Stimulated activated CD4-positive, alpha-beta T cell treated with anti-CD3 and anti-CD28 coated beads, Interleukin-15, amount 100 ng/mL, for 24 hours (primary cell): ENCODE measurements at regions not wholly inside any gene's neighbourhood (a gene's known extent, or its start where the extent isn't known, plus 50 kb on each side); places are given as distances from the start of the nearest gene placed in this dataset.

Source experiments
- DNase-seq: peaks from one replicate; pipeline ENCODE4 v3.0.0-alpha.2; 2020

DNA sequence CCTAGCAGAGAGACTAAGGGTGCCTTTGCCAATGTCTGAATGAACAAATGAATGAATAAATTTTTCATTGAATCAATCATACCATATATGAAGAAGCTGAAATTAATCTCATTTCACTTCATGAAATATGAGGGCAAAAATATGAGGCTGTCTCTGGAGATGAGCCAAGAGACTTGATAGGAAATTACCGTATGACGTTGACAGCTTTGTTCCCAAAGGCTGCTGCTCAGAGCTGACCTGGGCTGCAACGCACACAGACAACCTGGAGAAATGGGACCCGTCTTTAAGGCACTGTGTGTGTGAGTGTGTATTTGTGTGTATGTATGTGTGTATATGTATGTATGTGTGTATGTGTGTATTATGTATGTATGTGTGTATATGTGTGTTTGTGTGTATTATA lies 226.1 kb downstream of the IRX2 start:
- no peak for DNase-seq

- no peak for DNase-seq
Measured at GRCh38 chr5:2524620-2525019, 226.9 kb downstream of the IRX2 start.

- no peak for DNase-seq
Measured at GRCh38 chr5:2523180-2523579, 228.3 kb downstream of the IRX2 start.

- DNase-seq = no peak
Measured at GRCh38 chr5:2522372-2522771, 229.1 kb downstream of the IRX2 start.

DNA sequence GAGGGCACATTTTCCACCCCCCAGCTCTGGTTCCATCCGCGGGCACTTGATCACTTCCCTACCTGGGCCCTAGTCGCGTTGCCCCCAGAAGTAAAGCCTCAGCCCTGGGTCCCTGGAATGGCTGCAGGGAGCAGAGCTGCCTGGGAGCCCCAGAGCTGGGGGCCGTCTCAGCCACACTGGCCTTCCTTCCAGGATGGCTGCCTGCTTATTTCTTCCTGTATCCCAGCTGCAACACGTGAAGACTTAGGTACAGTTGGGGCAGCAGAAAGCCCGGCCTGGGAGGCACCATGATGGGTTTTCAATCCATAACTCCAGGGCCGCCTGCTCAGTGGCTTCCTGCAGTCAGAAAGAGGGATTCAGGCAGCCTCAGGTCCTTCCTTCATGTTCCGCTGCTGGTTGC lies 232.3 kb downstream of the IRX2 start:
- no peak for DNase-seq

DNA sequence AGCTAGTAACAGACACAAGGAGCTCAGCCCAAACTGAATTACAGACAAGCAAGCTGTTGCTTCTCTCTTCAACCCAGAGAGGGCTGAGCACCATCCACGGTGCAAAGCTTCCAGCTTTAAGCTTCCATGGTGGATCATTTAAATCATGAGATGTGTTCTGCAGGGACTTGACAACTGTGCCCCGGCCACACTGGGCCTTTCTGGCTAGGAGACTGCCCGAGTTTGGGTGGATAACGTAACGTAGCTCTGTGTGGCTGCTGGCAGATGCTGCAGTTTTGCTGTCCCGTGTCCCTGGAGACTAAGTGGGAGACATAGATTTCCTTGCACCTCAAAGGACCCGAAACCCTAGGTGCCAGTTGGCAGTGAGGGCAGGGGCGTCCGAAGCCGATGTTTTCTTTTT lies 234.0 kb downstream of the IRX2 start:
- DNase-seq = no peak

- DNase-seq = no peak
Measured at GRCh38 chr5:2515180-2515764, 236.2 kb downstream of the IRX2 start.

DNA sequence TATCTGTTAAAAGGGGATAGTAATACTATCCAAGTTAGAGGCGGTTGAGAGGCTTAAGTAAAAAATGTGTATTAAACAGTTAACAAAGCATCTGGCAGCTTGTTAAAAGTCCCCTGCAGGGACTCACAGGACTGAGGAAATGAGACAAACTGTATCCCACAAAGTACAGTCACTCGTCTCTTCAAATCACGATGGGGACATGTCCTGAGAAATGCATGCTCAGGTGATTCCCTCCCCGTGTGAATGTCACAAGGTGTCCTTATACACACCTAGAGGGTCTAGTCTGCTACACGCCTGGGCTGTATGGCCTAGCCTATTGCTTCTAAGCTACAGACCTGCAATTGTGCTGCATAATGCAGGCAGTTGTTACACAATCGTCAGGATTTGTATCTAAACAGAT lies 237.0 kb downstream of the IRX2 start:
- no peak for DNase-seq

- DNase-seq = no peak
Measured at GRCh38 chr5:2511706-2512105, 239.8 kb downstream of the IRX2 start.

- DNase-seq = no peak
Measured at GRCh38 chr5:2511126-2511525, 240.4 kb downstream of the IRX2 start.

- DNase-seq = no peak
Measured at GRCh38 chr5:2509527-2509926, 241.9 kb downstream of the IRX2 start.

GRCh38 chr5:2508514-2508913 lies 243.0 kb downstream of the IRX2 start:
- no peak for DNase-seq

DNA sequence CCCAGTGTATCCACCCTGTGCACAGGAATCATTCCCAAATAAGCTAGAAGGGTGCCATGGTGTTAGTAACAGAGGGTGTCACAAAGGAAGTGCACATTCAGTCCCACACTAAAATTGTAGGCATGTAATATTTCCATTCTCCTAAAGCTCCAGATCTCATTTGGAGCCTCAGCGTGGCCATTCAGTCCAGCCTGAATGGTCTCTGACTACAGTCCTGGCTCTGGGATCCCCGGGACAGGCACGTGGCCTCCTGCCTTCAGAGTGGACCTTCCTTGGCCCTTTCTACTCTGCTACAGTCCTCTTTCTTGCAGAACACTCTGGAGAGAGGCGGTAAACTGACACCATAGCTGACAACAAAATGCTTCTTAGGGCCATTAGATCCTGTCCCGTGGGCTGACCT lies 243.9 kb downstream of the IRX2 start:
- DNase-seq = no peak

- no peak for DNase-seq
Measured at GRCh38 chr5:2506603-2507002, 244.9 kb downstream of the IRX2 start.

- no peak for DNase-seq
Measured at GRCh38 chr5:2505217-2505616, 246.3 kb downstream of the IRX2 start.

GRCh38 chr5:2502970-2503594 lies 248.4 kb downstream of the IRX2 start:
- no peak for DNase-seq

DNA sequence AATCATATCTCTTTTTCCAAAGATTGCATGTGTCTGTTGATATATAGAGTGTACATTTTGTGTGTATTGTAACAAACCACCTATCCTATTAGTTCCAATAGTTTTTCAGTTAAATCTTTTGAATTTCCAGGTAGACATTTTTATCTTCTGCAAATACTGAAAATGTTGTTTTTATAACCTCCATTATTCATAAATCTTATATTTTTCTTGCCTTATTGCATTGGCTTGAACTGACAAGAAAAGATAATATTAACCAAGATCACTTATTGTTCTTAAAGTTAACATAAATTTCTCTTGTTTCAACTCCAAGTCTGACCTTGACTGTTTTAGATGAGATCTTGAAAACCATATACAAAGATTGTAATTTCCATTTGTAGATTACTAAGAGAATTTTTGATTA lies 251.6 kb downstream of the IRX2 start:
- DNase-seq = no peak

DNA sequence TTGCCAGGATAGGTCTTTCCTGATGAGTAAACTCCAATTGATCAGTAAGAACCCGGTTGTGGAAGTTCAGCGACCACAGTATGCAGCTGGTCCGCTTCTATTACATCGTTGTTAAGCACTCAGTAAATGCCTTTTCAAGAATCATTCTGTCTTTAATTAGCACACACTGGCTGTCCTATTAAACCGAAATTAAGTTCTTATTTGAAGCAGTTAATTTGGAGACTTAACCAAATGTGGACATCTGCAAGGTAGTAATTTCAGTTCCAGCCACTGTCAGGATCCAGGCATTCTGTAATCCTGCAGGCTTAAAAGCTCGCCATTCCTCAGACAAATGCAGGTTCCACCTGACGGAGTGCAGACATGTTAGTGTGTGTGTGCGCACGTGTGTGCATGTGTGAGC lies 254.6 kb downstream of the IRX2 start:
- no peak for DNase-seq

GRCh38 chr5:2496126-2496525 lies 255.4 kb downstream of the IRX2 start:
- no peak for DNase-seq

- no peak for DNase-seq
Measured at GRCh38 chr5:2493356-2493755, 258.1 kb downstream of the IRX2 start.

- DNase-seq = no peak
Measured at GRCh38 chr5:2492476-2492875, 259.0 kb downstream of the IRX2 start.

DNA sequence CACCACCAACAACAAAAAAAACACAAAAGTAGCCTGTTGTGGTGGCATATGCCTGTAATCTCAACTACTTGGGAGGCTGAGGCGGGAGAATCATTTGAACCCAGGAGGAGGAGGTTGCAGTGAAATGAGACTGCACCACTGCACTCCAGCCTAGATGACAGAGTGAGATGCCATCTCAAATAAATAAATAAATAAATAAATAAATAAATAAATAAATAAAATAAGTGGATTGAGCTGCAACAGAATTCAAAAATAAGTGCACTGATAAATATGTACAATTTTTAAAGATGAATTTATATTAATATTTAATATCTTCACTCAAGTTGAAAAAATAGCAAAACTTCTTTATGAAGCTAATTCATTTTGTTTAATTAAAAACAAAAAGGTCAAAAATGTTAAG lies 259.6 kb downstream of the IRX2 start:
- no peak for DNase-seq

DNA sequence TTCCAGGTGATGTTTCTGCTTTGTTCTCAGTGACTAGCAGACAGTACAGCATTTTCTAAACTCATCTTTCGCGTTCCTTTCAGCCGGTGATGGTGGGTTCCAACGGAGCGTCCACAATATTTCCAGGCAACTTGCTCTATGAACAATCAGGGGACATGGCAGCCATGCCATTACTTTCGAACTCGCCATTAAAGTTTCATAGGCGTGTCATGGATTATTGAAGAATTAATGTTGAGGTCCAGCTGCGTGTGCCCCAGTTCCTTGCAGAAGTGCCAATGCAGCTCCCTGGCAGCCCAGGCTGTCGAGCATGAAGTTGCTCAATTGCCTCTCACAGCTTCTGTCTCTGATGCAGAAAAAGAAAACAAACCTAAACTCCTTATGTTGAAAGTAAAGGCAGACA lies 262.2 kb downstream of the IRX2 start:
- DNase-seq = no peak

DNA sequence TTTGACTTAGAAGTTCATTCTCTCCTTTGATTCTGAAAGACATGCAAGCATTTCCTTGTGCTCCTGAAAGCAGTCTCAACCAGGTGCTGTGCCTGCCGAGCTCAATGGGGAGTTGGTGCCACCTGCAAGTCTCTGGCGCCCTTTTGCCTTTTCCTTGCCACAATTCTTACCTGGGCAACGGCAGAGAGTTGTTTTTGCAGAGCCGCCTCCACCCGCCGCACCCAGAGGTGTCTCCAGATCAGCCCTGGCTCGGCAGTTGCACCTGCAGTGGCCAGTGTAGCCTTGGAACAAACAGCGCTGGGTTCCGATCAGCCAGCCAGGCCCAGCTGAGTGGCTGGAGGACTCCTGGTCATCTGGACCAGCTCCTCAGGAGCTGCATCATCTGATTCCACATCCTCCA lies 262.9 kb downstream of the IRX2 start:
- DNase-seq = no peak

GRCh38 chr5:2487152-2487763 lies 264.2 kb downstream of the IRX2 start:
- no peak for DNase-seq
